Keratinocyte (primary cell): ENCODE measurements at regions not wholly inside any gene's neighbourhood (a gene's known extent, or its start where the extent isn't known, plus 50 kb on each side); places are given as distances from the start of the nearest gene placed in this dataset.

Source experiments
- DNase-seq: peaks from one replicate; pipeline ENCODE4 v3.0.0-alpha.2; 2011; ENCODE audit warnings: low read depth, missing footprints, low spot score
- FAIRE-seq: peaks from 2 replicates; lab custom pipeline; 2011; peaks lifted over from hg19 to GRCh38; lab: Jason Lieb, UNC
- H2AFZ ChIP-seq: 2 replicates; pipeline ENCODE4 v1.6.0; 2012; ENCODE audit warnings: low read length, control low read depth, inconsistent platforms; ENCODE audit not compliant: control insufficient read depth
- H3K27ac ChIP-seq: 2 replicates; pipeline ENCODE4 v1.5.1; 2011; ENCODE audit warnings: low read length; ENCODE audit not compliant: control insufficient read depth, insufficient read depth
- H3K27me3 ChIP-seq: 3 replicates; pipeline ENCODE4 v1.6.0; 2011; ENCODE audit warnings: low read length; ENCODE audit not compliant: control insufficient read depth, insufficient read depth; ENCODE audit errors: extremely low read depth
- H3K36me3 ChIP-seq, 2 experiments: 2 replicates in 1 of 2; 3 replicates in 1 of 2; pipeline ENCODE4 v1.5.1; 2011; ENCODE audit warnings: low read length in 2 of 2, mild to moderate bottlenecking in 1 of 2; ENCODE audit not compliant: control insufficient read depth in 2 of 2, insufficient read depth in 2 of 2; ENCODE audit errors: extremely low read depth in 1 of 2
- H3K4me1 ChIP-seq: 3 replicates; pipeline ENCODE4 v1.5.1; 2011; ENCODE audit warnings: low read length; ENCODE audit not compliant: control insufficient read depth, insufficient read depth; ENCODE audit errors: extremely low read depth
- H3K4me2 ChIP-seq: 3 replicates; pipeline ENCODE4 v1.6.0; 2011; ENCODE audit warnings: low read depth, low read length; ENCODE audit not compliant: control insufficient read depth, insufficient read depth; ENCODE audit errors: extremely low read depth
- H3K4me3 ChIP-seq, 3 experiments: fragments of 200-600 bp in 1 of 3; sonication (generic) in 1 of 3; 2 replicates in 2 of 3; 3 replicates in 1 of 3; pipeline ENCODE4 v1.5.1; 2011 to 2016; ENCODE audit warnings: low read length in 3 of 3, mild to moderate bottlenecking in 3 of 3, control low read depth in 2 of 3, inconsistent platforms in 1 of 3, low read depth in 1 of 3, mixed read lengths in 1 of 3, mixed run types in 1 of 3, moderate library complexity in 1 of 3; ENCODE audit not compliant: control insufficient read depth in 2 of 3, insufficient read depth in 2 of 3; ENCODE audit errors: extremely low read depth in 1 of 3
- H3K79me2 ChIP-seq: 2 replicates; pipeline ENCODE4 v1.6.0; 2012; ENCODE audit warnings: low read length; ENCODE audit not compliant: control insufficient read depth, insufficient read depth
- H3K9ac ChIP-seq: 3 replicates; pipeline ENCODE4 v1.6.0; 2011; ENCODE audit warnings: low read length; ENCODE audit not compliant: control insufficient read depth, insufficient read depth; ENCODE audit errors: extremely low read depth
- H3K9me1 ChIP-seq: 3 replicates; pipeline ENCODE4 v1.6.0; 2011; ENCODE audit warnings: low read length; ENCODE audit not compliant: control insufficient read depth, insufficient read depth; ENCODE audit errors: extremely low read depth
- H3K9me3 ChIP-seq: 2 replicates; pipeline ENCODE4 v1.5.1; 2012; ENCODE audit warnings: low read depth, low read length; ENCODE audit not compliant: control insufficient read depth
- H4K20me1 ChIP-seq: 3 replicates; pipeline ENCODE4 v1.6.0; 2011; ENCODE audit warnings: low read length; ENCODE audit not compliant: control insufficient read depth, insufficient read depth; ENCODE audit errors: extremely low read depth
- CTCF ChIP-seq, 3 experiments: IDR thresholded peaks in 1 of 3; conservative IDR thresholded peaks in 1 of 3; optimal IDR thresholded peaks in 1 of 3; 2 replicates in 2 of 3; 3 replicates in 1 of 3; pipeline versions ENCODE3 to v1.5.1; 2011; ENCODE audit warnings: low read length in 3 of 3, mild to moderate bottlenecking in 3 of 3, moderate library complexity in 2 of 3, control low read depth in 1 of 3, inconsistent platforms in 1 of 3; ENCODE audit not compliant: insufficient read depth in 2 of 3; ENCODE audit errors: extremely low read depth in 1 of 3
- EZH2 ChIP-seq: IDR thresholded peaks from one replicate; pipeline ENCODE4 v1.6.1; 2012; ENCODE audit warnings: inconsistent platforms, mild to moderate bottlenecking, low read length, moderate library complexity
- dilution Hi-C: fragments of 300-500 bp; cut with MboI; formaldehyde crosslinking; loops from one replicate; pipeline ENCODE4 v1.7.0; 2020; ENCODE audit warnings: low sequenced_read_pairs; ENCODE audit not compliant: extremely low pct_ligation_motif_present

- dilution Hi-C loops, result no loop called here
- Histone ChIP-seq H3K79me2 (no peaks in the 10 kb centered on the region), H3K9me1 (no peaks in the 10 kb centered on the region), H3K27ac (no peak overlapping the region), H4K20me1 (no peaks in the 10 kb centered on the region), H3K4me3 (no peak overlapping the region), H3K9ac (no peak overlapping the region), H2AFZ (no peak overlapping the region), H3K4me2 (no peak overlapping the region), H3K4me1 (no peaks in the 10 kb centered on the region), H3K36me3 (no peaks in the 10 kb centered on the region), H3K9me3 (no peaks in the 10 kb centered on the region), H3K27me3 (no peaks in the 10 kb centered on the region)
- TF ChIP-seq EZH2 (no peak), CTCF (optimal IDR thresholded peaks at IDR 0.05 in 1 of 3, IDR thresholded peaks at IDR 0.05 in 1 of 3, conservative IDR thresholded peaks at IDR 0.05 in 1 of 3; ENCODE audit: extremely low read depth in 1 of 3, insufficient read depth in 2 of 3, low read length in 3 of 3) (no peak)
- DNase-seq, result no peak
- no peak for FAIRE-seq
Observed at GRCh38 chr13:59358014-59358413, 805.7 kb downstream of the DIAPH3 start.

GRCh38 chr13:59360108-59360507, 803.6 kb downstream of the DIAPH3 start:
- H3K27me3 ChIP-seq, result no peaks in the 10 kb centered on the region
- H3K79me2 ChIP-seq, result no peaks in the 10 kb centered on the region
- FAIRE-seq (no peak), DNase-seq (no peak)
- H3K27ac ChIP-seq, result no peak overlapping the region
- H3K4me2 ChIP-seq, result no peak overlapping the region
- H3K9me1 ChIP-seq, result no peaks in the 10 kb centered on the region
- TF ChIP-seq CTCF (optimal IDR thresholded peaks at IDR 0.05 in 1 of 3, IDR thresholded peaks at IDR 0.05 in 1 of 3, conservative IDR thresholded peaks at IDR 0.05 in 1 of 3; ENCODE audit: extremely low read depth in 1 of 3, insufficient read depth in 2 of 3, low read length in 3 of 3) (no peak), EZH2 (no peak)
- H2AFZ ChIP-seq, result no peak overlapping the region
- H3K9ac ChIP-seq, result no peak overlapping the region
- H3K4me3 ChIP-seq, result no peak overlapping the region
- H4K20me1 ChIP-seq, result no peaks in the 10 kb centered on the region
- dilution Hi-C loops, result no loop called here
- no peaks in the 10 kb centered on the region for H3K9me3 ChIP-seq
- H3K4me1 ChIP-seq, result no peaks in the 10 kb centered on the region
- no peaks in the 10 kb centered on the region for H3K36me3 ChIP-seq
